ENCODE measurements at regions not wholly inside any gene's neighbourhood (a gene's known extent, or its start where the extent isn't known, plus 50 kb on each side); places are given as distances from the start of the nearest gene placed in this dataset.

DNA sequence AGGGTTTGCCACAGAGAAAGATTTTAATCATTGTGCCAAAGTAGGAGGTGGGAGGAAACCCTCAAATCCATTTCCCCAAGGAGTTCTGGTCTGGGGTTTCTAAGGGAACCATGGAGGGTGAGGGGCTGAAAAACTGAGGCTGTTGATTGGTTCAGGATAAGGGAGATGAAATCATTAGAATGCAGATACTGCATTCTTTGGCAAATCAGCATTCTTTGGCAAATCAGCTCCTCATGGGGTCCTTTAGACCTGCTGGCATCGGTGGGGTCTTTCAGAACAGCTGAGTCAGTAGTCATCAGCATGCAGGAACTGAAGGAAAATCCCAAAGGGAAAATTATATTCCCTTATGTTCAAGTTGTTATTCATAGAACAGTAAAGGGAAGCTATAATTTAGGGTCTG lies 585.5 kb downstream of the ISL1 start:
- TF ChIP-seq, protein P1, sequence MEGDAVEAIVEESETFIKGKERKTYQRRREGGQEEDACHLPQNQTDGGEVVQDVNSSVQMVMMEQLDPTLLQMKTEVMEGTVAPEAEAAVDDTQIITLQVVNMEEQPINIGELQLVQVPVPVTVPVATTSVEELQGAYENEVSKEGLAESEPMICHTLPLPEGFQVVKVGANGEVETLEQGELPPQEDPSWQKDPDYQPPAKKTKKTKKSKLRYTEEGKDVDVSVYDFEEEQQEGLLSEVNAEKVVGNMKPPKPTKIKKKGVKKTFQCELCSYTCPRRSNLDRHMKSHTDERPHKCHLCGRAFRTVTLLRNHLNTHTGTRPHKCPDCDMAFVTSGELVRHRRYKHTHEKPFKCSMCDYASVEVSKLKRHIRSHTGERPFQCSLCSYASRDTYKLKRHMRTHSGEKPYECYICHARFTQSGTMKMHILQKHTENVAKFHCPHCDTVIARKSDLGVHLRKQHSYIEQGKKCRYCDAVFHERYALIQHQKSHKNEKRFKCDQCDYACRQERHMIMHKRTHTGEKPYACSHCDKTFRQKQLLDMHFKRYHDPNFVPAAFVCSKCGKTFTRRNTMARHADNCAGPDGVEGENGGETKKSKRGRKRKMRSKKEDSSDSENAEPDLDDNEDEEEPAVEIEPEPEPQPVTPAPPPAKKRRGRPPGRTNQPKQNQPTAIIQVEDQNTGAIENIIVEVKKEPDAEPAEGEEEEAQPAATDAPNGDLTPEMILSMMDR (IDR thresholded peaks at IDR 0.05; ENCODE audit: insufficient read depth, low read depth, low read length) = no peak
- H3K4me3 ChIP-seq (ENCODE audit: low read depth, low read length) = no peak overlapping the region
- DNase-seq (ENCODE audit: low read depth) = no peak

GRCh38 chr5:51974834-51975233 lies 591.6 kb downstream of the ISL1 start:
- no peak overlapping the region for H3K4me3 ChIP-seq (ENCODE audit: low read depth, low read length)
- DNase-seq (ENCODE audit: low read depth) = no peak
- TF ChIP-seq, protein P1 (IDR thresholded peaks at IDR 0.05; ENCODE audit: insufficient read depth, low read depth, low read length) = no peak

DNA sequence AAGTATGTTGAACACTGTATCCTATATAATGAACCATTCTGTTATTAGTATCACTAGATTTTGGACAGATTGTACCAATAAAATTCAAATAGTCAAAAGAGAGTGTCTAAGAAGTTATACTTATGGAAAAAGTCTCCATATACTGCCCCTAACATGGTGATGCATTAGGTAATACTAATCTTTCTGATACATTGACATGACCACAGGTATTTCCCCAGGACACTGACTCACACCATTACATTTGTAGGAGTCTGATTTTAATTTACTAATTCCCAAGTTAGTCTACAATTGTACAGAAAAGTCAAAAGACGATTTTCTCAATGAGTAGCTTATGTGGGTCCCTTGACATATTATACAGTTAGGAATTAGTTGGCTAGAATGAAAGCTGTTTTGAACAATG lies 593.8 kb downstream of the ISL1 start:
- H3K4me3 ChIP-seq (ENCODE audit: low read depth, low read length) = no peak overlapping the region
- TF ChIP-seq, protein P1 (IDR thresholded peaks at IDR 0.05; ENCODE audit: insufficient read depth, low read depth, low read length) = no peak
- no peak for DNase-seq (ENCODE audit: low read depth)

- H3K4me3 ChIP-seq (ENCODE audit: low read depth, low read length) = no peak overlapping the region
Measured at GRCh38 chr5:51983161-51983560, 599.9 kb downstream of the ISL1 start.

GRCh38 chr5:51986733-51987132 lies 603.5 kb downstream of the ISL1 start:
- no peak overlapping the region for H3K4me3 ChIP-seq (ENCODE audit: low read depth, low read length)
- DNase-seq (ENCODE audit: low read depth) = no peak
- TF ChIP-seq, protein P1 (IDR thresholded peaks at IDR 0.05; ENCODE audit: insufficient read depth, low read depth, low read length) = no peak

More at GRCh38 chr5:51983161-51983560, 599.9 kb downstream of the ISL1 start:
- DNase-seq (ENCODE audit: low read depth) = no peak
- TF ChIP-seq, protein P1 (IDR thresholded peaks at IDR 0.05; ENCODE audit: insufficient read depth, low read depth, low read length) = no peak

GRCh38 chr5:51987239-51987638 lies 604.0 kb downstream of the ISL1 start:
- H3K4me3 ChIP-seq (ENCODE audit: low read depth, low read length) = no peak overlapping the region
- DNase-seq (ENCODE audit: low read depth) = no peak
- TF ChIP-seq, protein P1 (IDR thresholded peaks at IDR 0.05; ENCODE audit: insufficient read depth, low read depth, low read length) = no peak

DNA sequence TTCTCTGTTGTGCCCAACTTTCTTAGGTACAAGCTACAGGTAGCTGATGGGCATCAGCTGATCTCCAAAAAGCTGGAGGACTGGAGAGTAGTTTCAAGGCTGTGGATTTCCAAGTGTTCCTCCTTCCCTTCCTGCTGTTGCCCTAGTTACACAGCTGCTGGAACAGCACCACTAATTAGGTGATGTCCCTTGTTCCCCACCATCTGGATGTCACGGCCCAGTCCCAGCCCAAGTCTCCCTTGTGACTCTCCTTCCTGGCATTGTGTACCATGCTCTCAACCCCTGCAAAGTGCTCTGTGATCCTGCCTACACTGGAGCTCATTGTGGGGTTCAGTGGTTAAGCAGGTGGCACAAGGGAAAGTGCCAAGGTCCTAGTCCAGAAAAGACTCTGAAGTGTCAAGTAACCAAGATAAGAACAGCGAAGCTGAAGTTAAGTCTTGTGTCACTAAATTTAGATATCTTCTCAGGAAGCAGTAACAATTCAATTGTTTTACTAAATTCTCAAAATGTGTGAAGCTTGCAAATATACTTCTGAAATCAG lies 604.5 kb downstream of the ISL1 start:
- DNase-seq (ENCODE audit: low read depth) = no peak
- TF ChIP-seq, protein P1 (IDR thresholded peaks at IDR 0.05; ENCODE audit: insufficient read depth, low read depth, low read length) = no peak
- no peak overlapping the region for H3K4me3 ChIP-seq (ENCODE audit: low read depth, low read length)
